ENCODE measurements at regions not wholly inside any gene's neighbourhood (a gene's known extent, or its start where the extent isn't known, plus 50 kb on each side); places are given as distances from the start of the nearest gene placed in this dataset.
"Not testable (repeated sequence)": the region's sequence is repeated elsewhere in the genome, so short reads cannot be mapped to it uniquely, and the experiment has no call there.

DNA sequence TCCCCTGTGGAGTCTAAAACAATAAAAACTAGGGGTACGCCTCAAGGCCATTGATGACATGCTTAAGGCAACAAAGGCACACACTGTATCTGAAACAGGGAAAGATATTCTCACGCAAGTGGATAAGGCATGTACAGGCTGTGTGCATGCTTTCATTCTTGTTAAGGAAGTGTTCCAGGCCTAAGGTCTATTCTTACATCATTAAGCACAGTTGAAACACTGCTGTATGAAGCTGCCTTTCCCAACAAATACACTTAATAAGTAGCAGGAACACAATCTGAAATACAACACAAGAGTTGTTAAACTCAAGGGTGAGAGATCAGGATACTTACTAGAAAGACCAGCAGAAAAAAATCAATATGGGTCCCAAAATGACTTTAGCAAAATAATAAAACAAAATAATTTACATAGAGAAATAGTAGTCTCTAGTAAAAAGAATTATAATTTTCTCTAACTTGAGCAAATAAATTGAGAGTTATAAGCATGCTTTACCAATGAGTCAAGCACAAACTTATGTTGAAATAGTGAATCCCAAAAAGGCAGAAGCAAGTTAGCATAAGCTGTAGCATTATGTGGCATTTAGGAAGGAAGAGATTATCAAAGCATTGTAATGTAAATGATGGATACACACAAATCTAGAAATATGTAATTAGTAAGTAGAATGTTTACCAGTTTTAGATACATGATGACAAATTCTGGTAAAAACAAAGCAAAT is 796.9 kb downstream of the SLITRK1 start:
- Histone ChIP-seq H3K4me3 (replicated peaks in 1 of 3; ENCODE audit: low read depth in 2 of 3, low read length in 3 of 3) (no peak overlapping the region), H2AFZ (ENCODE audit: insufficient read depth, low read depth, low read length, poor library complexity, severe bottlenecking) (no peak overlapping the region), H3K4me1 (ENCODE audit: control insufficient read depth in 1 of 2, insufficient read depth in 2 of 2, low read length in 2 of 2) (no peaks in the 10 kb centered on the region), H3K4me2 (replicated peaks; ENCODE audit: extremely low read depth, low read length, poor library complexity, severe bottlenecking) (no peak overlapping the region), H3K9ac (ENCODE audit: insufficient read depth, low read length, poor library complexity, severe bottlenecking) (no peak overlapping the region), H3K9me3 (replicated peaks in 1 of 2; ENCODE audit: control insufficient read depth in 1 of 2, insufficient read depth in 1 of 2, low read length in 2 of 2) (peaks cover 8 to 22% of the 10 kb centered on the region in 2 donors), H3K27ac (ENCODE audit: low read depth in 1 of 2, low read length in 2 of 2) (no peak overlapping the region), H3K27me3 (ENCODE audit: control insufficient read depth in 2 of 2, insufficient read depth in 2 of 2, low read length in 2 of 2) (no peaks in the 10 kb centered on the region), H3K79me2 (ENCODE audit: insufficient read depth, low read length) (no peaks in the 10 kb centered on the region), H4K20me1 (ENCODE audit: insufficient read depth, low read length) (no peaks in the 10 kb centered on the region), H3K36me3 (replicated peaks in 1 of 2; ENCODE audit: control insufficient read depth in 1 of 2, insufficient read depth in 2 of 2, low read length in 2 of 2) (no peaks in the 10 kb centered on the region)
- DNase-seq = no peak
- TF ChIP-seq, protein P1, sequence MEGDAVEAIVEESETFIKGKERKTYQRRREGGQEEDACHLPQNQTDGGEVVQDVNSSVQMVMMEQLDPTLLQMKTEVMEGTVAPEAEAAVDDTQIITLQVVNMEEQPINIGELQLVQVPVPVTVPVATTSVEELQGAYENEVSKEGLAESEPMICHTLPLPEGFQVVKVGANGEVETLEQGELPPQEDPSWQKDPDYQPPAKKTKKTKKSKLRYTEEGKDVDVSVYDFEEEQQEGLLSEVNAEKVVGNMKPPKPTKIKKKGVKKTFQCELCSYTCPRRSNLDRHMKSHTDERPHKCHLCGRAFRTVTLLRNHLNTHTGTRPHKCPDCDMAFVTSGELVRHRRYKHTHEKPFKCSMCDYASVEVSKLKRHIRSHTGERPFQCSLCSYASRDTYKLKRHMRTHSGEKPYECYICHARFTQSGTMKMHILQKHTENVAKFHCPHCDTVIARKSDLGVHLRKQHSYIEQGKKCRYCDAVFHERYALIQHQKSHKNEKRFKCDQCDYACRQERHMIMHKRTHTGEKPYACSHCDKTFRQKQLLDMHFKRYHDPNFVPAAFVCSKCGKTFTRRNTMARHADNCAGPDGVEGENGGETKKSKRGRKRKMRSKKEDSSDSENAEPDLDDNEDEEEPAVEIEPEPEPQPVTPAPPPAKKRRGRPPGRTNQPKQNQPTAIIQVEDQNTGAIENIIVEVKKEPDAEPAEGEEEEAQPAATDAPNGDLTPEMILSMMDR (IDR thresholded peaks at IDR 0.05) = no peak
- Mint-ChIP-seq H3K4me1 (no peaks in the 10 kb centered on the region), H3K36me3 (no peaks in the 10 kb centered on the region), H3K27me3 (ENCODE audit: low read depth in 3 of 3) (no peaks in the 10 kb centered on the region), H3K9me3 (peaks cover 2 to 11% (median 6%) of the 10 kb centered on the region in 7 donors), H3K27ac (no peak overlapping the region), H3K4me3 (no peak overlapping the region)
- 100% methylated on average over 1 of the region's 2 CpGs for WGBS (ENCODE audit: insufficient coverage)
- intact Hi-C loops (cut with micrococcal nuclease) = no loop called here

DNA sequence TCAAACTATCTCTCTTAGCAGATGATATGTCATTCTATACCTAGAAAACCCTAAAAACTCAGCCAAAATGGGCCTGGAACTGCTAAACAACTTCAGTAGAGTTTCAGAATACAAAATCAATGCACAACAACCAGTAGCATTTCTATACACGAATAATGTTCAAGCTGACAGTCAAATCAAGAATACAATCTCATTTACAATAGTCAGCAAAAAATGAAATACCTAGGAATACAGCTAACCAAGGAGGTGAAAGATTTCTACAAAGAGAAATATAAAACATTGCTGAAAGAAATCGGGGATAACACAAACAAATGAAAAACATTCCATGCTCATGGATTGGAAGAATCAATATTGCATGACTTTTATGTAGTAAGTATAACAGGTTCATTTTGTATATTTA is 804.8 kb downstream of the SLITRK1 start:
- Histone ChIP-seq H3K36me3 (replicated peaks in 1 of 2; ENCODE audit: control insufficient read depth in 1 of 2, insufficient read depth in 2 of 2, low read length in 2 of 2) (no peaks in the 10 kb centered on the region), H4K20me1 (ENCODE audit: insufficient read depth, low read length) (no peaks in the 10 kb centered on the region), H3K9ac (ENCODE audit: insufficient read depth, low read length, poor library complexity, severe bottlenecking) (no peak overlapping the region), H2AFZ (ENCODE audit: insufficient read depth, low read depth, low read length, poor library complexity, severe bottlenecking) (no peak overlapping the region), H3K9me3 (replicated peaks in 1 of 2; ENCODE audit: control insufficient read depth in 1 of 2, insufficient read depth in 1 of 2, low read length in 2 of 2) (peaks cover 5 to 10% of the 10 kb centered on the region in 2 donors), H3K4me3 (replicated peaks in 1 of 3; ENCODE audit: low read depth in 2 of 3, low read length in 3 of 3) (no peak overlapping the region), H3K4me2 (replicated peaks; ENCODE audit: extremely low read depth, low read length, poor library complexity, severe bottlenecking) (no peak overlapping the region), H3K79me2 (ENCODE audit: insufficient read depth, low read length) (no peaks in the 10 kb centered on the region), H3K27me3 (ENCODE audit: control insufficient read depth in 2 of 2, insufficient read depth in 2 of 2, low read length in 2 of 2) (no peaks in the 10 kb centered on the region), H3K27ac (ENCODE audit: low read depth in 1 of 2, low read length in 2 of 2) (no peak overlapping the region), H3K4me1 (ENCODE audit: control insufficient read depth in 1 of 2, insufficient read depth in 2 of 2, low read length in 2 of 2) (no peaks in the 10 kb centered on the region)
- H3K27ac Mint-ChIP-seq = no peak overlapping the region
- no peaks in the 10 kb centered on the region for H3K36me3 Mint-ChIP-seq
- H3K4me1 Mint-ChIP-seq = no peaks in the 10 kb centered on the region
- no peak overlapping the region for H3K4me3 Mint-ChIP-seq
- H3K9me3 Mint-ChIP-seq = peaks cover 4 to 11% (median 7%) of the 10 kb centered on the region in 7 donors
- TF ChIP-seq, protein P1 (IDR thresholded peaks at IDR 0.05) = no peak
- no peak for DNase-seq
- intact Hi-C loops (cut with micrococcal nuclease) = no loop called here
- no CpG with 5 or more reads among the region's 2 CpGs for WGBS (ENCODE audit: insufficient coverage)
- H3K27me3 Mint-ChIP-seq (ENCODE audit: low read depth in 3 of 3) = no peaks in the 10 kb centered on the region

DNA sequence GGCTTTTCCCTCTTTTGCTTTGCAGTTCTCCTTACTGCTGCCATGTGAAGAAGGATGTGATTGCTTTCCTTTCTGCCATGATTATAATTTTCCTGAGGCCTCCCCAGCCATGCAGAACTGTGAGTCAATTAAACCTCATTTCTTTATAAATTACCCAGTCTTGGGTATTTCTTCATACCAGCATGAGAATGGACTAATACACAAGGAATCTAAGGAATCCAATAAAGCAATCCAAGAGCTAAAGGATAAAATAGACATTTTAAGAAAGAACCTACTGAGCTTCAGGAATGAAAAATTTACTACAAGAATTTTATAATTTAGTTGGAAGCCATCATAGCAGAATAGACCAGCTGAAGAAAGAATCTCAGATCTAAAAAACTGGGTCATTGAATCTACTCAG is 808.3 kb downstream of the SLITRK1 start:
- H3K4me2 ChIP-seq (replicated peaks; ENCODE audit: extremely low read depth, low read length, poor library complexity, severe bottlenecking); H3K4me1 ChIP-seq (ENCODE audit: control insufficient read depth in 1 of 2, insufficient read depth in 2 of 2, low read length in 2 of 2); H3K27ac Mint-ChIP-seq; H4K20me1 ChIP-seq (ENCODE audit: insufficient read depth, low read length); H3K36me3 ChIP-seq (replicated peaks in 1 of 2; ENCODE audit: control insufficient read depth in 1 of 2, insufficient read depth in 2 of 2, low read length in 2 of 2); H2AFZ ChIP-seq (ENCODE audit: insufficient read depth, low read depth, low read length, poor library complexity, severe bottlenecking); H3K27me3 Mint-ChIP-seq (ENCODE audit: low read depth in 3 of 3); H3K27me3 ChIP-seq (ENCODE audit: control insufficient read depth in 2 of 2, insufficient read depth in 2 of 2, low read length in 2 of 2); H3K9ac ChIP-seq (ENCODE audit: insufficient read depth, low read length, poor library complexity, severe bottlenecking); DNase-seq; intact Hi-C loops (cut with micrococcal nuclease); H3K4me3 Mint-ChIP-seq; H3K79me2 ChIP-seq (ENCODE audit: insufficient read depth, low read length); H3K27ac ChIP-seq (ENCODE audit: low read depth in 1 of 2, low read length in 2 of 2); H3K4me1 Mint-ChIP-seq; H3K36me3 Mint-ChIP-seq; H3K4me3 ChIP-seq (replicated peaks in 1 of 3; ENCODE audit: low read depth in 2 of 3, low read length in 3 of 3): not testable (repeated sequence)
- peaks cover 5 to 12% of the 10 kb centered on the region in 2 donors for H3K9me3 ChIP-seq (replicated peaks in 1 of 2; ENCODE audit: control insufficient read depth in 1 of 2, insufficient read depth in 1 of 2, low read length in 2 of 2)
- peaks cover 5 to 20% (median 12%) of the 10 kb centered on the region in 7 donors for H3K9me3 Mint-ChIP-seq

All from CD14-positive monocyte (primary cell).